H9 (cell line): ENCODE measurements at regions not wholly inside any gene's neighbourhood (a gene's known extent, or its start where the extent isn't known, plus 50 kb on each side); places are given as distances from the start of the nearest gene placed in this dataset.

ENCODE experiments used
- DNase-seq: peaks from one replicate; pipeline ENCODE4 v3.0.0-alpha.2; 2017
- H2AFZ ChIP-seq: one replicate; pipeline ENCODE4 v1.6.1; 2013; ENCODE audit warnings: mild to moderate bottlenecking, low read length, control low read depth, moderate library complexity
- H2AK5ac ChIP-seq: 2 replicates; pipeline ENCODE4 v1.6.1; 2013; ENCODE audit warnings: low read length, control low read depth, mixed read lengths; ENCODE audit not compliant: insufficient read length
- H2BK120ac ChIP-seq: one replicate; pipeline ENCODE4 v1.6.1; 2013; ENCODE audit warnings: low read depth, mild to moderate bottlenecking, low read length, control low read depth, inconsistent platforms; ENCODE audit not compliant: poor library complexity, severe bottlenecking
- H2BK12ac ChIP-seq: 2 replicates; pipeline ENCODE4 v1.6.1; 2013; ENCODE audit warnings: low read length, control low read depth, mixed read lengths, low read depth; ENCODE audit not compliant: insufficient read length
- H2BK15ac ChIP-seq: 2 replicates; pipeline ENCODE4 v1.6.1; 2013; ENCODE audit warnings: low read depth, low read length, control low read depth
- H2BK20ac ChIP-seq: one replicate; pipeline ENCODE4 v1.6.1; 2013; ENCODE audit warnings: low read depth, mild to moderate bottlenecking, low read length, control low read depth, inconsistent platforms; ENCODE audit not compliant: poor library complexity, severe bottlenecking
- H2BK5ac ChIP-seq: 2 replicates; pipeline ENCODE4 v1.6.1; 2013; ENCODE audit warnings: low read length, control low read depth, mixed read lengths; ENCODE audit not compliant: insufficient read length
- H3K14ac ChIP-seq: 2 replicates; pipeline ENCODE4 v1.6.1; 2013; ENCODE audit warnings: low read length, control low read depth; ENCODE audit not compliant: insufficient read depth
- H3K18ac ChIP-seq: 2 replicates; pipeline ENCODE4 v1.6.1; 2013; ENCODE audit warnings: low read depth, mild to moderate bottlenecking, mixed read lengths, low read length, control low read depth; ENCODE audit not compliant: insufficient read length
- H3K23ac ChIP-seq: 2 replicates; pipeline ENCODE4 v1.6.1; 2013; ENCODE audit warnings: low read length, control low read depth, mixed read lengths, low read depth; ENCODE audit not compliant: insufficient read length
- H3K23me2 ChIP-seq: 2 replicates; pipeline ENCODE4 v1.6.1; 2013; ENCODE audit warnings: low read depth, mild to moderate bottlenecking, mixed read lengths, low read length, control low read depth; ENCODE audit not compliant: insufficient read length, poor library complexity, severe bottlenecking
- H3K27ac ChIP-seq: 2 replicates; pipeline ENCODE4 v1.5.1; 2013; ENCODE audit warnings: low read length, control low read depth, mixed read lengths, low read depth; ENCODE audit not compliant: insufficient read length
- H3K27me3 ChIP-seq: 2 replicates; pipeline ENCODE4 v1.6.1; 2013; ENCODE audit warnings: low read length, control low read depth, inconsistent platforms; ENCODE audit not compliant: insufficient read depth
- H3K4ac ChIP-seq: 2 replicates; pipeline ENCODE4 v1.6.1; 2013; ENCODE audit warnings: low read depth, mild to moderate bottlenecking, control low read depth, inconsistent platforms, low read length, moderate library complexity
- H3K4me1 ChIP-seq: 2 replicates; pipeline ENCODE4 v1.6.1; 2013; ENCODE audit warnings: low read length, control low read depth, inconsistent platforms; ENCODE audit not compliant: insufficient read depth
- H3K4me2 ChIP-seq: 2 replicates; pipeline ENCODE4 v1.6.1; 2013; ENCODE audit warnings: low read length, control low read depth, mixed read lengths; ENCODE audit not compliant: insufficient read length, insufficient read depth
- H3K56ac ChIP-seq: 2 replicates; pipeline ENCODE4 v1.6.1; 2013; ENCODE audit warnings: low read depth, mild to moderate bottlenecking, mixed read lengths, low read length, control low read depth; ENCODE audit not compliant: insufficient read length
- H3K79me1 ChIP-seq: 2 replicates; pipeline ENCODE4 v1.6.1; 2013; ENCODE audit warnings: low read depth, mild to moderate bottlenecking, moderate library complexity, low read length, control low read depth, inconsistent platforms; ENCODE audit not compliant: insufficient read depth, poor library complexity, severe bottlenecking
- H3K79me2 ChIP-seq: 2 replicates; pipeline ENCODE4 v1.6.1; 2013; ENCODE audit warnings: low read length, control low read depth, inconsistent platforms; ENCODE audit not compliant: insufficient read depth
- H3K9ac ChIP-seq: 2 replicates; pipeline ENCODE4 v1.6.1; 2013; ENCODE audit warnings: low read length, control low read depth, mixed read lengths; ENCODE audit not compliant: insufficient read length; ENCODE audit errors: extremely low read depth
- H3K9me3 ChIP-seq: one replicate; pipeline ENCODE4 v1.6.1; 2013; ENCODE audit warnings: low read depth, low read length, inconsistent platforms; ENCODE audit not compliant: control insufficient read depth
- H3T11ph ChIP-seq: one replicate; pipeline ENCODE4 v1.6.1; 2013; ENCODE audit warnings: mild to moderate bottlenecking, low read length, control low read depth, inconsistent platforms
- H4K20me1 ChIP-seq: one replicate; pipeline ENCODE4 v1.6.1; 2013; ENCODE audit not compliant: control insufficient read depth, insufficient read length, insufficient read depth
- H4K5ac ChIP-seq: 2 replicates; pipeline ENCODE4 v1.6.1; 2013; ENCODE audit warnings: low read depth, mild to moderate bottlenecking, mixed read lengths, low read length, control low read depth; ENCODE audit not compliant: insufficient read length
- H4K8ac ChIP-seq: replicated peaks from 2 replicates; pipeline ENCODE4 v1.6.1; 2013; ENCODE audit warnings: low read length, control low read depth, mixed read lengths, low read depth; ENCODE audit not compliant: insufficient read length
- H4K91ac ChIP-seq: 2 replicates; pipeline ENCODE4 v1.6.1; 2013; ENCODE audit warnings: low read depth, mild to moderate bottlenecking, moderate library complexity, mixed read lengths, low read length, control low read depth; ENCODE audit not compliant: insufficient read length
- H3K27ac Mint-ChIP-seq, 3 experiments: 2 replicates in 2 of 3; 3 replicates in 1 of 3; pipeline ENCODE4 v1.8.0; 2020 to 2021; ENCODE audit warnings: mixed read lengths in 3 of 3, mild to moderate bottlenecking in 1 of 3, moderate library complexity in 1 of 3
- H3K27me3 Mint-ChIP-seq: 2 replicates; pipeline ENCODE4 v1.8.0; 2021; ENCODE audit warnings: low read depth, mild to moderate bottlenecking, moderate library complexity, mixed read lengths
- H3K36me3 Mint-ChIP-seq, 3 experiments: 2 replicates in 2 of 3; 3 replicates in 1 of 3; pipeline ENCODE4 v1.8.0; 2020 to 2021; ENCODE audit warnings: low read depth in 3 of 3, mixed read lengths in 3 of 3; ENCODE audit not compliant: insufficient read depth in 1 of 3
- H3K4me1 Mint-ChIP-seq, 2 experiments: 2 replicates each; pipeline ENCODE4 v1.8.0; 2020; ENCODE audit warnings: mixed read lengths in 2 of 2
- H3K4me3 Mint-ChIP-seq, 2 experiments: 2 replicates in 1 of 2; 3 replicates in 1 of 2; pipeline ENCODE4 v1.8.0; 2020 to 2021; ENCODE audit warnings: mild to moderate bottlenecking in 2 of 2, mixed read lengths in 2 of 2, moderate library complexity in 1 of 2
- H3K9me3 Mint-ChIP-seq, 2 experiments: 2 replicates in 1 of 2; 3 replicates in 1 of 2; pipeline ENCODE4 v1.8.0; 2020; ENCODE audit warnings: mild to moderate bottlenecking in 2 of 2, mixed read lengths in 2 of 2, moderate library complexity in 1 of 2
- CTCF ChIP-seq: fragments of 200-600 bp; sonication (generic); conservative IDR thresholded peaks from 3 replicates; pipeline ENCODE4 v1.8.0; 2021; ENCODE audit warnings: antibody characterized with exemption, mild to moderate bottlenecking
- WGBS: extraction: QIAGEN DNeasy Blood & Tissue Kit; methylation state at CpG from one replicate; pipeline ENCODE4 v1.1.7; 2013; ENCODE audit warnings: missing lambda C conversion rate, low lambda C conversion rate, mixed read lengths; ENCODE audit not compliant: insufficient read length; ENCODE audit errors: extremely low coverage; 5-methylcytosine and 5-hydroxymethylcytosine counted together

GRCh38 chr2:189312643-189313042, 128.6 kb upstream of the WDR75 start:
- no peak overlapping the region for H2AFZ ChIP-seq
- H3K9me3 ChIP-seq: no peaks in the 10 kb centered on the region
- H2BK12ac ChIP-seq: no peak overlapping the region
- H3K4me2 ChIP-seq: no peak overlapping the region
- no peak overlapping the region for H2BK120ac ChIP-seq
- no peak overlapping the region for H3K23ac ChIP-seq
- H3K14ac ChIP-seq: no peak overlapping the region
- no peak overlapping the region for H2BK5ac ChIP-seq
- H3K36me3 Mint-ChIP-seq: no peaks in the 10 kb centered on the region; a peak in 1 of 7 replicates
- no peak overlapping the region for H3K18ac ChIP-seq
- no peak overlapping the region for H4K5ac ChIP-seq
- no peak overlapping the region for H3K4ac ChIP-seq
- H3K79me1 ChIP-seq: no peaks in the 10 kb centered on the region
- H3K27me3 ChIP-seq: no peaks in the 10 kb centered on the region
- H3K9ac ChIP-seq: no peak overlapping the region
- no peak overlapping the region for H4K8ac ChIP-seq
- H2BK20ac ChIP-seq: no peak overlapping the region
- H3K79me2 ChIP-seq: no peaks in the 10 kb centered on the region
- H3K4me1 Mint-ChIP-seq: no peaks in the 10 kb centered on the region
- H3K27ac Mint-ChIP-seq: no peak overlapping the region
- no peaks in the 10 kb centered on the region for H4K20me1 ChIP-seq
- no CpG with 5 or more reads among the region's 4 CpGs for WGBS
- H3K9me3 Mint-ChIP-seq: no peaks in the 10 kb centered on the region; a peak in 1 of 5 replicates
- no peak overlapping the region for H3T11ph ChIP-seq
- no peak overlapping the region for H3K4me3 Mint-ChIP-seq
- H3K56ac ChIP-seq: no peak overlapping the region
- H3K23me2 ChIP-seq: no peaks in the 10 kb centered on the region
- TF ChIP-seq CTCF: no peak
- H2BK15ac ChIP-seq: no peak overlapping the region
- no peak overlapping the region for H3K27ac ChIP-seq
- H4K91ac ChIP-seq: no peak overlapping the region
- no peak for DNase-seq
- no peaks in the 10 kb centered on the region for H3K27me3 Mint-ChIP-seq
- H3K4me1 ChIP-seq: no peaks in the 10 kb centered on the region
- no peak overlapping the region for H2AK5ac ChIP-seq
